PC-9 (cell line): ENCODE measurements at regions not wholly inside any gene's neighbourhood (a gene's known extent, or its start where the extent isn't known, plus 50 kb on each side); places are given as distances from the start of the nearest gene placed in this dataset.

Experiments
- BruUV-seq: library from RNA; stranded (reverse); fragments of 400-500 nt; replicated peaks from 2 replicates; lab custom pipeline; 2021; lab: Mats Ljungman, UMichigan
- CTCF ChIA-PET: fragments of 300-600 bp; sonication (Branson Sonifier 250); formaldehyde crosslinking; loops from one replicate; lab custom pipeline; 2022; ENCODE audit warnings: antibody characterized with exemption; lab: Charles Lee
- POLR2A ChIA-PET: fragments of 300-600 bp; sonication (Branson Sonifier 250); formaldehyde crosslinking; loops from one replicate; lab custom pipeline; 2022; ENCODE audit warnings: antibody characterized with exemption; ENCODE audit not compliant: unreplicated experiment; lab: Charles Lee
- DNase-seq, 2 experiments: peaks; one replicate each; pipeline versions ENCODE4 v3.0.0 to v3.0.0-alpha.2; 2015 to 2022; ENCODE audit warnings: mixed read lengths in 1 of 2
- H2AFZ ChIP-seq: fragments of 200-600 bp; sonication (generic); 2 replicates; pipeline ENCODE4 v1.8.1; 2017; ENCODE audit warnings: antibody characterized with exemption
- H3F3A ChIP-seq: fragments of 200-600 bp; sonication (generic); 2 replicates; pipeline ENCODE4 v1.8.1; 2017; ENCODE audit warnings: antibody characterized with exemption, mild to moderate bottlenecking, low read depth; ENCODE audit not compliant: insufficient read depth
- H3K27ac ChIP-seq: fragments of 200-600 bp; sonication (generic); 2 replicates; pipeline ENCODE4 v1.6.1; 2016; ENCODE audit warnings: mixed run types
- H3K27me3 ChIP-seq: fragments of 200-600 bp; sonication (generic); 2 replicates; pipeline ENCODE4 v1.6.1; 2016; ENCODE audit warnings: low read depth, mixed run types; ENCODE audit not compliant: insufficient read depth
- H3K36me3 ChIP-seq: fragments of 200-600 bp; sonication (generic); 2 replicates; pipeline ENCODE4 v1.6.1; 2016; ENCODE audit warnings: low read depth, mixed run types
- H3K4me1 ChIP-seq: fragments of 200-600 bp; sonication (generic); replicated peaks from 2 replicates; pipeline ENCODE4 v1.6.1; 2016; ENCODE audit warnings: mixed run types; ENCODE audit not compliant: insufficient read depth
- H3K4me2 ChIP-seq: fragments of 200-600 bp; sonication (generic); 2 replicates; pipeline ENCODE4 v1.6.1; 2017; ENCODE audit warnings: mixed run types
- H3K4me3 ChIP-seq: fragments of 200-600 bp; sonication (generic); 2 replicates; pipeline ENCODE4 v1.6.1; 2016; ENCODE audit warnings: mixed run types
- H3K79me2 ChIP-seq: fragments of 200-600 bp; sonication (generic); 2 replicates; pipeline ENCODE4 v1.6.1; 2017; ENCODE audit warnings: low read depth, mixed run types
- H3K9me2 ChIP-seq: fragments of 200-600 bp; sonication (generic); 2 replicates; pipeline ENCODE4 v1.8.1; 2017; ENCODE audit warnings: mild to moderate bottlenecking; ENCODE audit not compliant: insufficient read depth
- H3K9me3 ChIP-seq: fragments of 200-600 bp; sonication (generic); 2 replicates; pipeline ENCODE4 v1.8.1; 2016; ENCODE audit warnings: low read depth; ENCODE audit not compliant: insufficient read depth
- H4K20me1 ChIP-seq: fragments of 200-600 bp; sonication (generic); 2 replicates; pipeline ENCODE4 v1.8.1; 2017; ENCODE audit not compliant: insufficient read depth
- EZH2 ChIP-seq: fragments of 200-600 bp; sonication (generic); IDR thresholded peaks from 2 replicates; pipeline ENCODE4 v1.8.0; 2017; ENCODE audit warnings: antibody characterized with exemption, low read depth
- intact Hi-C: fragments of 100-400 bp; cut with micrococcal nuclease; formaldehyde crosslinking; loops from one replicate; pipeline ENCODE4 v1.10.0; 2022; ENCODE audit not compliant: unreplicated experiment
- TF ChIP-seq, protein P1 (sequence below): fragments of 200-600 bp; sonication (generic); conservative IDR thresholded peaks from 2 replicates; pipeline ENCODE4 v1.6.1; 2017; ENCODE audit warnings: mixed run types, antibody characterized with exemption, mild to moderate bottlenecking, moderate library complexity

DNA sequence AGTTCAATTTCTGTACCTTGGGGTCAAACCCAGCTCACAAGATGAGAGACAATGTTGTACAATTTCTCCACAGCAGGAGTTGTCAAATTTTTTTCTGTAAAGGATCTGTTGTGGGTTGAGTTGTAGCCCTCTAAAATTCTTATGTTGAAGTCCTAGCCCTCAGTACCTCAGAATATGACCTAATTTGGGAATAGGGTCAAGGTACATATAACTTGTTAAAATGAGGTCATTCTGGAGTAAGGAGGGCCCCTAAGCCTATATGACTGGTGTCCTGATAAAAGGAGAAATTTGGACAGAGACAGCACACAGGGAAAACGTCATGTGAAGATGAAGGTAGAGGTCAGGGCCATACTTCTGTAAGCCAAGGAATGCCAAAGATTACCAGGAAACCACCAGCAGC lies 264.9 kb downstream of the TTC8 start:
- Histone ChIP-seq H3K4me1 (no peaks in the 10 kb centered on the region), H3K27ac (no peak overlapping the region), H3K4me2 (no peak overlapping the region), H3K79me2 (no peaks in the 10 kb centered on the region), H3F3A (no peaks in the 10 kb centered on the region), H3K4me3 (no peak overlapping the region), H4K20me1 (no peaks in the 10 kb centered on the region), H3K36me3 (no peaks in the 10 kb centered on the region), H3K9me2 (no peaks in the 10 kb centered on the region), H3K9me3 (no peaks in the 10 kb centered on the region), H2AFZ (no peak overlapping the region), H3K27me3 (peaks cover 20% of the 10 kb centered on the region; the same call in 1 of the 2 replicates)
- ChIA-PET CTCF (no interaction called here), POLR2A (no interaction called here)
- intact Hi-C loops, result no loop called here
- no peak for DNase-seq
- no peak for TF ChIP-seq EZH2
- TF ChIP-seq, protein P1, sequence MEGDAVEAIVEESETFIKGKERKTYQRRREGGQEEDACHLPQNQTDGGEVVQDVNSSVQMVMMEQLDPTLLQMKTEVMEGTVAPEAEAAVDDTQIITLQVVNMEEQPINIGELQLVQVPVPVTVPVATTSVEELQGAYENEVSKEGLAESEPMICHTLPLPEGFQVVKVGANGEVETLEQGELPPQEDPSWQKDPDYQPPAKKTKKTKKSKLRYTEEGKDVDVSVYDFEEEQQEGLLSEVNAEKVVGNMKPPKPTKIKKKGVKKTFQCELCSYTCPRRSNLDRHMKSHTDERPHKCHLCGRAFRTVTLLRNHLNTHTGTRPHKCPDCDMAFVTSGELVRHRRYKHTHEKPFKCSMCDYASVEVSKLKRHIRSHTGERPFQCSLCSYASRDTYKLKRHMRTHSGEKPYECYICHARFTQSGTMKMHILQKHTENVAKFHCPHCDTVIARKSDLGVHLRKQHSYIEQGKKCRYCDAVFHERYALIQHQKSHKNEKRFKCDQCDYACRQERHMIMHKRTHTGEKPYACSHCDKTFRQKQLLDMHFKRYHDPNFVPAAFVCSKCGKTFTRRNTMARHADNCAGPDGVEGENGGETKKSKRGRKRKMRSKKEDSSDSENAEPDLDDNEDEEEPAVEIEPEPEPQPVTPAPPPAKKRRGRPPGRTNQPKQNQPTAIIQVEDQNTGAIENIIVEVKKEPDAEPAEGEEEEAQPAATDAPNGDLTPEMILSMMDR, result no peak
- no TSS peak for BruUV-seq

DNA sequence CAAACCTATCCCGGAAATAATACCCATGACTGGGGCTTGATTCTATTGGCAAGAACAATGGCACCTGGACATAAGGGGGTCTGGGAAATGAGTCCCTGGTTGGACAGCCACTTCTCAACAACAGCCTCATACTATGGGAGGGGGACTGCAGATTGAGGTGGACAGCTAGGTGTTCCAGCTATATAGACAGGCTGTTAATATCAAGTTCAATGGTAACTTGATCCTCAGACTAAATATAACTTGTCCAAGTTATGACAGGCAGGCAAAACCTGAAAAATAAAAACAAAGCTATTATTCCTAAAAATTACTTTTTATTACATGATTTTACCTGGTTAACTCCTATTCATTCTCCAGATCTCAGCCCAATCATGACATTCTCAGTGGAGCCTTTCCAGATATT lies 267.3 kb downstream of the TTC8 start:
- no peaks in the 10 kb centered on the region for H3K36me3 ChIP-seq
- H3K27me3 ChIP-seq, result peaks cover 21% of the 10 kb centered on the region
- ChIA-PET POLR2A (no interaction called here), CTCF (no interaction called here)
- no peak overlapping the region for H3K27ac ChIP-seq
- H3K79me2 ChIP-seq, result no peaks in the 10 kb centered on the region
- no peaks in the 10 kb centered on the region for H4K20me1 ChIP-seq
- no peaks in the 10 kb centered on the region for H3F3A ChIP-seq
- no peaks in the 10 kb centered on the region for H3K9me3 ChIP-seq
- no peak overlapping the region for H3K4me3 ChIP-seq
- no peaks in the 10 kb centered on the region for H3K9me2 ChIP-seq
- no peaks in the 10 kb centered on the region for H3K4me1 ChIP-seq
- intact Hi-C loops, result no loop called here
- H2AFZ ChIP-seq, result no peak overlapping the region
- no peak overlapping the region for H3K4me2 ChIP-seq
- no peak for DNase-seq
- TF ChIP-seq EZH2, result no peak
- TF ChIP-seq, protein P1, result no peak
- no TSS peak for BruUV-seq

GRCh38 chr14:89093083-89093730 lies 268.8 kb downstream of the TTC8 start:
- peaks cover 21% of the 10 kb centered on the region for H3K27me3 ChIP-seq
- no peak overlapping the region for H2AFZ ChIP-seq
- no peak overlapping the region for H3K4me3 ChIP-seq
- H3K79me2 ChIP-seq, result no peaks in the 10 kb centered on the region
- no peak overlapping the region for H3K4me2 ChIP-seq
- POLR2A ChIA-PET, result no interaction called here
- intact Hi-C loops, result no loop called here
- H3K27ac ChIP-seq, result no peak overlapping the region
- TF ChIP-seq EZH2, result no peak
- TF ChIP-seq, protein P1, result no peak
- H3K36me3 ChIP-seq, result no peaks in the 10 kb centered on the region
- H3K9me3 ChIP-seq, result no peaks in the 10 kb centered on the region
- no peak for DNase-seq
- no peaks in the 10 kb centered on the region for H3K9me2 ChIP-seq
- CTCF ChIA-PET, result no interaction called here
- H3F3A ChIP-seq, result no peaks in the 10 kb centered on the region
- H3K4me1 ChIP-seq, result no peaks in the 10 kb centered on the region
- no TSS peak for BruUV-seq
- H4K20me1 ChIP-seq, result no peaks in the 10 kb centered on the region
